Esophagus squamous epithelium (tissue), 4 donors: ENCODE measurements at regions not wholly inside any gene's neighbourhood (a gene's known extent, or its start where the extent isn't known, plus 50 kb on each side); places are given as distances from the start of the nearest gene placed in this dataset.

Experiments used
- CTCF ChIP-seq, 6 experiments: fragments of 450-650 bp in 4 of 6; fragments of 200-600 bp in 2 of 6; sonication (generic) in 2 of 6; IDR thresholded peaks; one replicate each; pipeline ENCODE4 v1.5.1; 2016 to 2019; ENCODE audit warnings: antibody characterized with exemption in 6 of 6, mild to moderate bottlenecking in 4 of 6, moderate library complexity in 4 of 6
- POLR2A ChIP-seq, 4 donors: fragments of 450-650 bp; IDR thresholded peaks; one replicate each; pipeline ENCODE4 v1.6.1; 2017; ENCODE audit warnings: antibody characterized with exemption in 4 of 4, mild to moderate bottlenecking in 4 of 4, moderate library complexity in 3 of 4

DNA sequence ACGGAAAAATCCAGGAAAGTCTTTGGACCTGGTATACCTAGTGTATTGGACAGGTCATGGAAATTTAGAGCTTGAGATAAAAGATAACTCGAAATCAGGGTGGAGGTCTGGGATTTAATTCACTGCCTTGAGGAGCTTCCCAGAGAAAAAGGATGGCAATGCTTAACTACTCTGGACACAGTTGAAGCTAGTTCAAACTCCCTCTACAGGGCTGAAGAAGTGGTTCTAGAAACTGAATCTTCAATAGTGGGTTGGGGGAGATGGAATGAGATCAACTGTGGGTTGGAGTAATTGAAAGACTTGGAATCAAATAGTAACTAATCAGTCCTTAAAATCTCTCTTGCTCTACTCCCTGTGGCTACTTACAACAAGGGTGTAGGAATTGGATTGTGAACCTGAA is 600.1 kb downstream of the IRS1 start:
- no peak for TF ChIP-seq CTCF (IDR thresholded peaks at IDR 0.05)
- no peak for TF ChIP-seq POLR2A (IDR thresholded peaks at IDR 0.05)
